ENCODE measurements at regions not wholly inside any gene's neighbourhood (a gene's known extent, or its start where the extent isn't known, plus 50 kb on each side); places are given as distances from the start of the nearest gene placed in this dataset.
"Not testable (repeated sequence)": the region's sequence is repeated elsewhere in the genome, so short reads cannot be mapped to it uniquely, and the experiment has no call there.

DNA sequence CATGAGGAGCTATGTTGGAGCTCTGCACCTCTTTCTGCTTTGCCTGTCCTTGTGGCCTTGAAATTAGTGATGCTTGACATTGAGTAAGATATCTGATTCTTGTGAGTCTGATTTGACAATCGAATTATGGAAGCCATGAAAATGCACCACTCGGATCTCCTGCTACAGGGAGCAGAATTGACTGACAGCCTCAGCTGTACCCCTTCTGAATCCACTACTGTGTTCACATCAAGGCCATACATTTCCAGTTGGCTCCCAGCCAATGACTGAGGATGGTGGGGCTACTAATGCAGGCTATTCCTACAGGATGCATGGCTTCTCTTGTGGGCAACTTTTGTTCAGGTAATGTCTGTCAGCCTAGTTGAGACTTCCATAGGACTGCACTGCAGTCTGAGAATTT is 321.9 kb downstream of the REEP3 start:
- Histone ChIP-seq H3K4ac (ENCODE audit: low read depth in 1 of 2, low read length in 2 of 2) (no peak overlapping the region), H3K9me3 (ENCODE audit: control insufficient read depth, low read length) (peaks cover 4% of the 10 kb centered on the region)
- WGBS: 96% methylated on average over 2 of the region's 2 CpGs

DNA sequence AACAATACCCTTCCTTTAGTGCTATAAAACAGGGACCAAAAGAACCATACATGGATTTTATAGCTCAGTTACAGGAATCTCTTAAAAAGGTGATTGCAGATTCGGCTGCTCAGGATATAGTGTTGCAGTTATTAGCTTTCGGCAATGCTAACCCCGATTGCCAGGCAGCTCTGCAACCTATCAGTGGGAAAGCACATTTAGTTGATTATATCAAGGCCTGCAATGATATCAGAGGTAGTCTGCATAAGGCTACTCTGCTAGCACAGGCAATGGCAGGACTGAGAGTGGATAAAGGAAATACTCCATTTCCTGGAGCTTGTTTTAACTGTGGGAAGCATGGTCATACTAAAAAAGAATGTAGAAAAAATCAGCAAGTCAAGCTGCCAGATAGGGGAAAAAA is 327.7 kb downstream of the REEP3 start:
- H3K27me3 ChIP-seq (ENCODE audit: control insufficient read depth in 1 of 2, insufficient read depth in 1 of 2, low read length in 2 of 2): peaks cover 0 to 10% of the 10 kb centered on the region in 2 experiments
- not testable (repeated sequence) for H4K91ac ChIP-seq (ENCODE audit: low read length); H2AK5ac ChIP-seq (ENCODE audit: low read length, severe bottlenecking); H3K9ac ChIP-seq (ENCODE audit: low read length); H4K8ac ChIP-seq (ENCODE audit: low read length); H3K4me1 ChIP-seq (ENCODE audit: control insufficient read depth, insufficient read depth, low read depth, low read length); H3K18ac ChIP-seq (ENCODE audit: low read depth in 1 of 2, low read length in 2 of 2); H3K27ac ChIP-seq (ENCODE audit: low read length, poor library complexity, severe bottlenecking); H2BK120ac ChIP-seq (ENCODE audit: low read depth, low read length); DNase-seq; H3K4me3 ChIP-seq (ENCODE audit: insufficient read depth in 1 of 2, low read depth in 1 of 2, low read length in 2 of 2); H3K14ac ChIP-seq (ENCODE audit: low read length in 2 of 2); H2BK15ac ChIP-seq (ENCODE audit: low read depth, poor library complexity, severe bottlenecking); H2BK5ac ChIP-seq (ENCODE audit: low read depth, low read length, poor library complexity, severe bottlenecking); H3K23ac ChIP-seq (ENCODE audit: low read length in 2 of 2); H2BK12ac ChIP-seq (ENCODE audit: low read length in 2 of 2); H3K9me3 ChIP-seq (ENCODE audit: control insufficient read depth, low read length); H3K79me1 ChIP-seq (replicated peaks; ENCODE audit: low read length, poor library complexity, severe bottlenecking); H3K4me2 ChIP-seq (ENCODE audit: low read length, poor library complexity, severe bottlenecking); H2AFZ ChIP-seq (ENCODE audit: low read depth, low read length); H3K4ac ChIP-seq (ENCODE audit: low read depth in 1 of 2, low read length in 2 of 2); H3K36me3 ChIP-seq (ENCODE audit: control insufficient read depth in 1 of 2, insufficient read depth in 2 of 2, low read depth in 1 of 2, low read length in 2 of 2)
- 88% methylated on average over 3 of the region's 3 CpGs for WGBS

More for the DNA sequence above, 321.9 kb downstream of the REEP3 start:
- DNase-seq: no peak
- Histone ChIP-seq H3K4me2 (ENCODE audit: low read length, poor library complexity, severe bottlenecking) (no peak overlapping the region), H3K27ac (ENCODE audit: low read length, poor library complexity, severe bottlenecking) (no peak overlapping the region), H2BK5ac (ENCODE audit: low read depth, low read length, poor library complexity, severe bottlenecking) (no peak overlapping the region), H3K4me3 (ENCODE audit: insufficient read depth in 1 of 2, low read depth in 1 of 2, low read length in 2 of 2) (no peak overlapping the region), H3K36me3 (ENCODE audit: control insufficient read depth in 1 of 2, insufficient read depth in 2 of 2, low read depth in 1 of 2, low read length in 2 of 2) (no peaks in the 10 kb centered on the region), H3K18ac (ENCODE audit: low read depth in 1 of 2, low read length in 2 of 2) (no peak overlapping the region), H3K4me1 (ENCODE audit: control insufficient read depth, insufficient read depth, low read depth, low read length) (no peaks in the 10 kb centered on the region), H3K9ac (ENCODE audit: low read length) (no peak overlapping the region), H2AFZ (ENCODE audit: low read depth, low read length) (no peak overlapping the region), H2BK120ac (ENCODE audit: low read depth, low read length) (no peak overlapping the region), H2AK5ac (ENCODE audit: low read length, severe bottlenecking) (no peak overlapping the region), H3K27me3 (ENCODE audit: control insufficient read depth in 1 of 2, insufficient read depth in 1 of 2, low read length in 2 of 2) (peaks cover 22 to 37% of the 10 kb centered on the region in 2 experiments), H3K14ac (ENCODE audit: low read length in 2 of 2) (no peak overlapping the region), H4K91ac (ENCODE audit: low read length) (no peak overlapping the region), H3K79me1 (replicated peaks; ENCODE audit: low read length, poor library complexity, severe bottlenecking) (no peaks in the 10 kb centered on the region), H2BK15ac (ENCODE audit: low read depth, poor library complexity, severe bottlenecking) (no peak overlapping the region), H2BK12ac (ENCODE audit: low read length in 2 of 2) (no peak overlapping the region), H4K8ac (ENCODE audit: low read length) (no peak overlapping the region), H3K23ac (ENCODE audit: low read length in 2 of 2) (no peak overlapping the region)

DNA sequence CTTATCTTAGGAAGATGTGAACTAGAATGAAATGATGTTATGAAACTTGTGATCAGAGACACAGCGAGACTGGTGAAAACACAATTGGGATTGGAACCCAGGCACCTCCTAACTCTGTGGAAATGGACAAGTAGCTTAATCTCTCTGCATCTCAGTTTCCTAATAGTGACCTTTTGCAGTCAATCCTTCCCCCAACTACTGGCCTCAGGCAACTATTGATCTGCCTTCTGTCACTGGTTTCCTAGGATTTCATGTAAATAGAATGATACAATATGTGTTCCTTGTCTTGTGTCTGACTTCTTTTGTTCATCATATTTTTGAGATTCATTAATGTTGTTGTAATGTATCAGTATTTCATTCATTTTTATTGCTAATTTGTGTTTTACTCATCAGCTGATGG is 341.7 kb downstream of the REEP3 start:
- Histone ChIP-seq H3K27ac (ENCODE audit: low read length, poor library complexity, severe bottlenecking) (no peak overlapping the region), H3K14ac (ENCODE audit: low read length in 2 of 2) (no peak overlapping the region), H4K91ac (ENCODE audit: low read length) (no peak overlapping the region), H2BK5ac (ENCODE audit: low read depth, low read length, poor library complexity, severe bottlenecking) (no peak overlapping the region), H3K4me2 (ENCODE audit: low read length, poor library complexity, severe bottlenecking) (no peak overlapping the region), H3K9me3 (ENCODE audit: control insufficient read depth, low read length) (peaks cover 6% of the 10 kb centered on the region), H3K79me1 (replicated peaks; ENCODE audit: low read length, poor library complexity, severe bottlenecking) (no peaks in the 10 kb centered on the region), H3K36me3 (ENCODE audit: control insufficient read depth in 1 of 2, insufficient read depth in 2 of 2, low read depth in 1 of 2, low read length in 2 of 2) (no peaks in the 10 kb centered on the region), H3K4me1 (ENCODE audit: control insufficient read depth, insufficient read depth, low read depth, low read length) (peaks cover 3% of the 10 kb centered on the region), H3K4ac (ENCODE audit: low read depth in 1 of 2, low read length in 2 of 2) (no peak overlapping the region), H2AFZ (ENCODE audit: low read depth, low read length) (no peak overlapping the region), H3K9ac (ENCODE audit: low read length) (no peak overlapping the region), H2BK15ac (ENCODE audit: low read depth, poor library complexity, severe bottlenecking) (no peak overlapping the region), H3K4me3 (ENCODE audit: insufficient read depth in 1 of 2, low read depth in 1 of 2, low read length in 2 of 2) (no peak overlapping the region), H4K8ac (ENCODE audit: low read length) (no peak overlapping the region), H3K18ac (ENCODE audit: low read depth in 1 of 2, low read length in 2 of 2) (no peak overlapping the region), H3K27me3 (ENCODE audit: control insufficient read depth in 1 of 2, insufficient read depth in 1 of 2, low read length in 2 of 2) (peaks cover 22 to 40% of the 10 kb centered on the region in 2 experiments), H3K23ac (ENCODE audit: low read length in 2 of 2) (no peak overlapping the region), H2BK120ac (ENCODE audit: low read depth, low read length) (no peak overlapping the region), H2AK5ac (ENCODE audit: low read length, severe bottlenecking) (no peak overlapping the region), H2BK12ac (ENCODE audit: low read length in 2 of 2) (no peak overlapping the region)
- WGBS: 92% methylated on average over 1 of the region's 1 CpG
- no peak for DNase-seq

DNA sequence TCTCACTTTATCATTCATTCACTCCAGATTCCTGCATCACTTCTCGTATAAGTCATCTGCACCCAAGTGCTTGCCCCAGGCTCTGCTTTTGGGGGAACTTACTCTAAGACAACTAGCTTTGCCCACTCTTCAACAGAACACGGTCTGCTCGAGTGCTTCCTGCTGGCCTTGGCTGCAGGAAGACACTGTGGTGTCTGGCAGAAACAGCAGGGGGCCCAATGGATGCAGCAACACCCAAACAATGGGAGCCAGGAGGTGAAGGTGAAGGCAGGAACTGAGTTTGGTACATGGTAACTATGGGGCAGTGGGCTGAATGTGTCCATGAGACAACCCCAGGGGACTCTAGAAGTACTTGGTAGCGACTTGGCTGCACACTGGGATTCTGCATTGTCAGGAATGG is 344.0 kb downstream of the REEP3 start:
- Histone ChIP-seq H4K91ac (ENCODE audit: low read length) (no peak overlapping the region), H3K4me2 (ENCODE audit: low read length, poor library complexity, severe bottlenecking) (no peak overlapping the region), H2BK12ac (ENCODE audit: low read length in 2 of 2) (no peak overlapping the region), H3K4me1 (ENCODE audit: control insufficient read depth, insufficient read depth, low read depth, low read length) (peaks cover 3% of the 10 kb centered on the region), H2AK5ac (ENCODE audit: low read length, severe bottlenecking) (no peak overlapping the region), H4K8ac (ENCODE audit: low read length) (no peak overlapping the region), H3K27me3 (ENCODE audit: control insufficient read depth in 1 of 2, insufficient read depth in 1 of 2, low read length in 2 of 2) (peaks cover 30 to 60% of the 10 kb centered on the region in 2 experiments), H3K4me3 (ENCODE audit: insufficient read depth in 1 of 2, low read depth in 1 of 2, low read length in 2 of 2) (no peak overlapping the region), H3K9me3 (ENCODE audit: control insufficient read depth, low read length) (no peaks in the 10 kb centered on the region), H3K14ac (ENCODE audit: low read length in 2 of 2) (no peak overlapping the region), H3K9ac (ENCODE audit: low read length) (no peak overlapping the region), H3K23ac (ENCODE audit: low read length in 2 of 2) (no peak overlapping the region), H3K18ac (ENCODE audit: low read depth in 1 of 2, low read length in 2 of 2) (no peak overlapping the region), H2BK5ac (ENCODE audit: low read depth, low read length, poor library complexity, severe bottlenecking) (no peak overlapping the region), H3K79me1 (replicated peaks; ENCODE audit: low read length, poor library complexity, severe bottlenecking) (no peaks in the 10 kb centered on the region), H3K27ac (ENCODE audit: low read length, poor library complexity, severe bottlenecking) (no peak overlapping the region), H2BK120ac (ENCODE audit: low read depth, low read length) (no peak overlapping the region), H3K4ac (ENCODE audit: low read depth in 1 of 2, low read length in 2 of 2) (no peak overlapping the region), H2BK15ac (ENCODE audit: low read depth, poor library complexity, severe bottlenecking) (no peak overlapping the region), H3K36me3 (ENCODE audit: control insufficient read depth in 1 of 2, insufficient read depth in 2 of 2, low read depth in 1 of 2, low read length in 2 of 2) (no peaks in the 10 kb centered on the region), H2AFZ (ENCODE audit: low read depth, low read length) (no peak overlapping the region)
- WGBS: 68% methylated on average over 4 of the region's 4 CpGs
- DNase-seq: no peak

All from mesenchymal stem cell (in vitro differentiated cells and primary cell).